B cell (primary cell): ENCODE measurements at regions not wholly inside any gene's neighbourhood (a gene's known extent, or its start where the extent isn't known, plus 50 kb on each side); places are given as distances from the start of the nearest gene placed in this dataset.

ENCODE experiments used
- ATAC-seq: fragments of 200-7000 bp; cut with Tn5 transposase; one replicate; pipeline ENCODE4 v1.10.0; 2021; ENCODE audit warnings: low read depth, mild to moderate bottlenecking, moderate number of reproducible peaks, moderate library complexity
- CTCF ChIA-PET: fragments of 350-600 bp; sonication (Branson Sonifier 250); formaldehyde crosslinking; loops from one replicate; lab custom pipeline; 2021; ENCODE audit warnings: antibody characterized with exemption, inconsistent platforms; lab: Charles Lee
- POLR2A ChIA-PET: fragments of 350-600 bp; sonication (Branson Sonifier 250); formaldehyde crosslinking; loops from one replicate; lab custom pipeline; 2021; ENCODE audit warnings: antibody characterized with exemption; lab: Charles Lee
- DNase-seq: peaks from one replicate; pipeline ENCODE4 v3.0.0; 2013
- H2AFZ ChIP-seq: 2 replicates; pipeline ENCODE4 v1.6.1; 2012; ENCODE audit warnings: mild to moderate bottlenecking, low read depth, low read length; ENCODE audit not compliant: insufficient read depth, poor library complexity, severe bottlenecking
- H3K27ac ChIP-seq, 2 donors: 1 replicate in 1 of 2; 2 replicates in 1 of 2; pipeline ENCODE4 v1.5.1; 2012 to 2013; ENCODE audit warnings: low read length in 2 of 2, mild to moderate bottlenecking in 2 of 2, moderate library complexity in 1 of 2
- H3K27me3 ChIP-seq, 4 experiments: fragments of 200-600 bp in 1 of 4; sonication (generic) in 1 of 4; replicated peaks in 1 of 4; 1 replicate in 2 of 4; 2 replicates in 2 of 4; pipeline versions ENCODE4 v1.6.1 to v1.7.0; 2013 to 2016; ENCODE audit warnings: low read length in 3 of 4, mild to moderate bottlenecking in 2 of 4, mixed read lengths in 1 of 4, moderate library complexity in 1 of 4; ENCODE audit not compliant: insufficient read depth in 4 of 4, control insufficient read depth in 3 of 4; ENCODE audit errors: control extremely low read depth in 1 of 4
- H3K36me3 ChIP-seq, 2 experiments: replicated peaks in 1 of 2; 1 replicate in 1 of 2; 2 replicates in 1 of 2; pipeline versions ENCODE4 v1.6.1 to v1.7.1; 2013; ENCODE audit warnings: low read length in 1 of 2; ENCODE audit not compliant: insufficient read depth in 2 of 2, control insufficient read depth in 1 of 2; ENCODE audit errors: control extremely low read depth in 1 of 2, extremely low read depth in 1 of 2
- H3K4me1 ChIP-seq, 2 donors: fragments of 200-600 bp in 1 of 2; sonication (generic) in 1 of 2; 1 replicate in 1 of 2; 2 replicates in 1 of 2; pipeline versions ENCODE4 v1.5.1 to v1.6.1; 2013 to 2017; ENCODE audit warnings: low read length in 2 of 2; ENCODE audit not compliant: control insufficient read depth in 2 of 2, insufficient read depth in 2 of 2
- H3K4me2 ChIP-seq: replicated peaks from 2 replicates; pipeline ENCODE3; 2012; ENCODE audit warnings: mild to moderate bottlenecking, low read depth, low read length; ENCODE audit not compliant: poor library complexity, severe bottlenecking
- H3K4me3 ChIP-seq, 5 experiments: fragments of 200-600 bp in 1 of 5; sonication (generic) in 1 of 5; 1 replicate in 3 of 5; 2 replicates in 2 of 5; pipeline versions ENCODE4 v1.5.1 to v1.7.0; 2011 to 2016; ENCODE audit warnings: low read length in 4 of 5, mild to moderate bottlenecking in 4 of 5, low read depth in 2 of 5, control low read depth in 1 of 5, moderate library complexity in 1 of 5; ENCODE audit not compliant: insufficient read depth in 1 of 5; ENCODE audit errors: control extremely low read depth in 1 of 5, extremely low read depth in 1 of 5
- H3K79me2 ChIP-seq: fragments of 200-600 bp; sonication (generic); one replicate; pipeline ENCODE4 v1.6.0; 2016; ENCODE audit warnings: low read length; ENCODE audit not compliant: control insufficient read depth, insufficient read depth
- H3K9ac ChIP-seq: fragments of 200-600 bp; sonication (generic); 2 replicates; pipeline ENCODE4 v1.6.1; 2017; ENCODE audit warnings: mild to moderate bottlenecking, low read length, moderate library complexity
- H3K9me3 ChIP-seq, 3 donors: one replicate each; pipeline versions ENCODE4 v1.6.1 to v1.7.1; 2013; ENCODE audit warnings: low read length in 2 of 3; ENCODE audit not compliant: control insufficient read depth in 2 of 3, insufficient read depth in 1 of 3; ENCODE audit errors: control extremely low read depth in 1 of 3
- H4K20me1 ChIP-seq: 2 replicates; pipeline ENCODE4 v1.6.0; 2012; ENCODE audit warnings: mild to moderate bottlenecking, low read length; ENCODE audit not compliant: insufficient read depth, control insufficient read depth, poor library complexity, severe bottlenecking
- H3K27ac Mint-ChIP-seq: one replicate; pipeline ENCODE4 v1.8.0; 2021; ENCODE audit warnings: mixed read lengths
- H3K27me3 Mint-ChIP-seq: one replicate; pipeline ENCODE4 v1.8.0; 2021; ENCODE audit warnings: mixed read lengths
- H3K4me1 Mint-ChIP-seq: one replicate; pipeline ENCODE4 v1.8.0; 2021; ENCODE audit warnings: mixed read lengths
- H3K4me3 Mint-ChIP-seq: one replicate; pipeline ENCODE4 v1.8.0; 2021; ENCODE audit warnings: mixed read lengths
- H3K9me3 Mint-ChIP-seq: one replicate; pipeline ENCODE4 v1.8.0; 2022; ENCODE audit warnings: mixed read lengths; ENCODE audit not compliant: insufficient read depth
- CTCF ChIP-seq: fragments of 200-600 bp; IDR thresholded peaks from one replicate; pipeline ENCODE4 v1.8.0; 2022; ENCODE audit warnings: antibody characterized with exemption, mild to moderate bottlenecking
- EZH2 ChIP-seq: IDR thresholded peaks from 2 replicates; pipeline ENCODE4 v1.6.1; 2012; ENCODE audit warnings: borderline replicate concordance, low read depth, mild to moderate bottlenecking, moderate library complexity, low read length; ENCODE audit not compliant: insufficient read depth, poor library complexity, severe bottlenecking
- WGBS: methylation state at CpG from one replicate; pipeline ENCODE4 v1.1.5; 2013; ENCODE audit warnings: missing lambda C conversion rate; ENCODE audit not compliant: insufficient coverage; 5-methylcytosine and 5-hydroxymethylcytosine counted together
- intact Hi-C: fragments of 100-400 bp; cut with micrococcal nuclease; formaldehyde crosslinking; loops from one replicate; pipeline ENCODE4 v1.10.0; 2022

GRCh38 chr21:16838331-16838730, 674.5 kb upstream of the CXADR start:
- H3K9me3 Mint-ChIP-seq, result no peaks in the 10 kb centered on the region
- no peak overlapping the region for H3K27ac Mint-ChIP-seq
- Histone ChIP-seq H3K36me3 (no peaks in the 10 kb centered on the region), H3K27me3 (no peaks in the 10 kb centered on the region), H4K20me1 (no peaks in the 10 kb centered on the region), H3K79me2 (no peaks in the 10 kb centered on the region), H3K4me1 (no peaks in the 10 kb centered on the region), H2AFZ (no peak overlapping the region), H3K27ac (no peak overlapping the region), H3K9me3 (no peaks in the 10 kb centered on the region), H3K9ac (no peak overlapping the region), H3K4me3 (no peak overlapping the region), H3K4me2 (no peak overlapping the region)
- no peaks in the 10 kb centered on the region for H3K4me1 Mint-ChIP-seq
- intact Hi-C loops, result no loop called here
- WGBS, result no CpG with 5 or more reads among the region's 3 CpGs
- H3K27me3 Mint-ChIP-seq, result no peaks in the 10 kb centered on the region
- H3K4me3 Mint-ChIP-seq, result no peak overlapping the region
- TF ChIP-seq CTCF (no peak), EZH2 (no peak)
- ATAC-seq (no peak), DNase-seq (no peak)
- CTCF ChIA-PET, result interaction anchor here (1.1 kb wide), 1 partner anchor 9 kb away, joined by 3 read pairs; no protein-coding TSS in a partner anchor
- POLR2A ChIA-PET, result no interaction called here

GRCh38 chr21:16840538-16840937, 672.3 kb upstream of the CXADR start:
- Histone ChIP-seq H4K20me1 (no peaks in the 10 kb centered on the region), H3K36me3 (no peaks in the 10 kb centered on the region), H3K9ac (no peak overlapping the region), H3K4me3 (no peak overlapping the region), H3K4me2 (no peak overlapping the region), H3K27ac (no peak overlapping the region), H3K27me3 (no peaks in the 10 kb centered on the region), H3K9me3 (no peaks in the 10 kb centered on the region), H2AFZ (no peak overlapping the region), H3K4me1 (no peaks in the 10 kb centered on the region), H3K79me2 (no peaks in the 10 kb centered on the region)
- ChIA-PET CTCF (no interaction called here), POLR2A (no interaction called here)
- intact Hi-C loops, result no loop called here
- H3K27ac Mint-ChIP-seq, result no peak overlapping the region
- DNase-seq (no peak), ATAC-seq (no peak)
- peaks cover 1% of the 10 kb centered on the region for H3K9me3 Mint-ChIP-seq
- TF ChIP-seq EZH2, result no peak
- no peak for TF ChIP-seq CTCF
- no peaks in the 10 kb centered on the region for H3K27me3 Mint-ChIP-seq
- no peak overlapping the region for H3K4me3 Mint-ChIP-seq
- no peaks in the 10 kb centered on the region for H3K4me1 Mint-ChIP-seq
